Gastrocnemius medialis (tissue), 4 donors: ENCODE measurements at regions not wholly inside any gene's neighbourhood (a gene's known extent, or its start where the extent isn't known, plus 50 kb on each side); places are given as distances from the start of the nearest gene placed in this dataset.

ENCODE experiments used
- ATAC-seq, 2 donors: fragments of 150-250 bp; one replicate each; pipeline ENCODE4 v1.9.1; 2016
- DNase-seq, 2 donors: peaks; one replicate each; pipeline ENCODE4 v3.0.0-alpha.2; 2019
- H3K27ac ChIP-seq, 4 donors: fragments of 200-600 bp; sonication (generic); 1 replicate in 1 of 4; 2 replicates in 3 of 4; pipeline ENCODE4 v1.5.1; 2016 to 2018; ENCODE audit warnings: mild to moderate bottlenecking in 2 of 4, moderate library complexity in 1 of 4
- H3K27me3 ChIP-seq, 3 donors: fragments of 200-600 bp; sonication (generic) in 2 of 3; 1 replicate in 1 of 3; 2 replicates in 2 of 3; pipeline versions ENCODE4 v1.5.1 to v1.6.0; 2016 to 2019; ENCODE audit warnings: mild to moderate bottlenecking in 1 of 3, moderate library complexity in 1 of 3
- H3K36me3 ChIP-seq, 2 donors: fragments of 200-600 bp; sonication (generic) in 1 of 2; one replicate each; pipeline ENCODE4 v1.5.1; 2017 to 2018
- H3K4me1 ChIP-seq, 2 donors: fragments of 200-600 bp; sonication (generic) in 1 of 2; one replicate each; pipeline ENCODE4 v1.5.1; 2016 to 2017; ENCODE audit warnings: mild to moderate bottlenecking in 2 of 2
- H3K4me3 ChIP-seq, 4 donors: fragments of 200-600 bp; sonication (generic) in 3 of 4; 1 replicate in 1 of 4; 2 replicates in 3 of 4; pipeline ENCODE4 v1.5.1; 2016 to 2019; ENCODE audit warnings: mild to moderate bottlenecking in 2 of 4
- H3K9me3 ChIP-seq, 3 donors: fragments of 200-600 bp; sonication (generic) in 2 of 3; 1 replicate in 1 of 3; 2 replicates in 2 of 3; pipeline ENCODE4 v1.5.1; 2016 to 2019
- CTCF ChIP-seq, 5 experiments: fragments of 450-650 bp in 3 of 5; fragments of 200-600 bp in 2 of 5; sonication (generic) in 2 of 5; IDR thresholded peaks in 4 of 5; conservative IDR thresholded peaks in 1 of 5; 1 replicate in 4 of 5; 2 replicates in 1 of 5; pipeline ENCODE4 v1.5.1; 2016 to 2019; ENCODE audit warnings: antibody characterized with exemption in 5 of 5, mild to moderate bottlenecking in 3 of 5, moderate library complexity in 3 of 5
- POLR2A ChIP-seq, 2 donors: fragments of 450-650 bp; IDR thresholded peaks; one replicate each; pipeline ENCODE4 v1.6.1; 2017; ENCODE audit warnings: antibody characterized with exemption in 2 of 2, mild to moderate bottlenecking in 2 of 2, moderate library complexity in 2 of 2
- in situ Hi-C, 4 donors: fragments of 200-750 bp; cut with MboI; loops; one replicate each; pipeline versions ENCODE4 v1.15.0 to v1.8.0; 2017; ENCODE audit warnings: low sequenced_read_pairs in 4 of 4
- intact Hi-C: fragments of 100-400 bp; cut with DNase I; formaldehyde crosslinking; loops from one replicate; pipeline ENCODE4 v1.15.1; 2023; ENCODE audit warnings: low total_unique reads

GRCh38 chr14:35940291-35940690, 114.2 kb downstream of the BRMS1L start:
- no peak overlapping the region for H3K27ac ChIP-seq
- in situ Hi-C loops = no loop called here
- intact Hi-C loops = no loop called here
- no peaks in the 10 kb centered on the region for H3K4me1 ChIP-seq
- no peak overlapping the region for H3K4me3 ChIP-seq
- no peaks in the 10 kb centered on the region for H3K36me3 ChIP-seq
- ATAC-seq (no peak), DNase-seq (no peak)
- H3K9me3 ChIP-seq = no peaks in the 10 kb centered on the region
- no peak for TF ChIP-seq CTCF (IDR thresholded peaks at IDR 0.05 in 4 of 5, conservative IDR thresholded peaks at IDR 0.05 in 1 of 5)
- TF ChIP-seq POLR2A (IDR thresholded peaks at IDR 0.05) = no peak
- no peaks in the 10 kb centered on the region for H3K27me3 ChIP-seq

GRCh38 chr14:35938770-35939169, 112.6 kb downstream of the BRMS1L start:
- no peaks in the 10 kb centered on the region for H3K36me3 ChIP-seq
- in situ Hi-C loops (no loop called here), intact Hi-C loops (no loop called here)
- H3K4me1 ChIP-seq = no peaks in the 10 kb centered on the region
- H3K27me3 ChIP-seq = no peaks in the 10 kb centered on the region
- no peak overlapping the region for H3K4me3 ChIP-seq
- no peak for DNase-seq
- no peak overlapping the region for H3K27ac ChIP-seq
- TF ChIP-seq POLR2A (IDR thresholded peaks at IDR 0.05) = no peak
- TF ChIP-seq CTCF (IDR thresholded peaks at IDR 0.05 in 4 of 5, conservative IDR thresholded peaks at IDR 0.05 in 1 of 5) = no peak
- H3K9me3 ChIP-seq = no peaks in the 10 kb centered on the region
- no peak for ATAC-seq

- in situ Hi-C loops = no loop called here
Measured at GRCh38 chr14:35934499-35934898, 108.4 kb downstream of the BRMS1L start.

DNA sequence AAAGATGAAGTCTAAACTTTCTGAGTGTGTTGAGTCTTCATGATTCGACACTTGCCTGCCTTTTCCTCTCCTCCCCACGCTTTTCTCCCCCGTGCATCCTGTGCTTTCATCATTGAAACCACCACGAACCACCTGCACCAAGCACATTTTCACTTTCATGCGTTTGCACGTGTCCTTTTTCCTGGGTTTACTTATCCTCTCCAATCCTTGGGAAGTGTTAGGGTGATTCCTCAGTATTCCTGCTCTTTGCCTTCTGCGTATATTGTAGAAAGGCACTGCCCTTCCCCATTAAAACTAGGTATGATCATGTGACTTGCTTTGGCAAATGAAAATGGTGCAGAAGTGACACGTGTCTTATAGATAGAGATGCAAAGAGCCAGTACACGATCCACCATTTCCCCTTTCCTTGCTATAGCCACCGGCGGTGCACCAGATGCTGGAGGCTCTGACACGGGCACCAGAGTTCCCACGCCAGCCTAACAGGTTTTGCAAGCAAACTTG, 106.6 kb downstream of the BRMS1L start:
- no peaks in the 10 kb centered on the region for H3K36me3 ChIP-seq
- H3K9me3 ChIP-seq = no peaks in the 10 kb centered on the region
- no peak for DNase-seq
- in situ Hi-C loops = no loop called here
- no peak overlapping the region for H3K4me3 ChIP-seq
- TF ChIP-seq POLR2A (IDR thresholded peaks at IDR 0.05) (no peak), CTCF (IDR thresholded peaks at IDR 0.05 in 4 of 5, conservative IDR thresholded peaks at IDR 0.05 in 1 of 5) (no peak)
- no peaks in the 10 kb centered on the region for H3K27me3 ChIP-seq
- no peak overlapping the region for H3K27ac ChIP-seq
- ATAC-seq = no peak
- intact Hi-C loops = no loop called here
- H3K4me1 ChIP-seq = no peaks in the 10 kb centered on the region

More at GRCh38 chr14:35934499-35934898, 108.4 kb downstream of the BRMS1L start:
- DNase-seq (no peak), ATAC-seq (no peak)
- no peaks in the 10 kb centered on the region for H3K27me3 ChIP-seq
- no peaks in the 10 kb centered on the region for H3K36me3 ChIP-seq
- TF ChIP-seq CTCF (IDR thresholded peaks at IDR 0.05 in 4 of 5, conservative IDR thresholded peaks at IDR 0.05 in 1 of 5) (no peak), POLR2A (IDR thresholded peaks at IDR 0.05) (no peak)
- intact Hi-C loops = no loop called here
- no peaks in the 10 kb centered on the region for H3K4me1 ChIP-seq
- H3K4me3 ChIP-seq = no peak overlapping the region
- H3K27ac ChIP-seq = no peak overlapping the region
- no peaks in the 10 kb centered on the region for H3K9me3 ChIP-seq

GRCh38 chr14:35932136-35932535, 106.0 kb downstream of the BRMS1L start:
- Histone ChIP-seq H3K4me3 (no peak overlapping the region), H3K27me3 (no peaks in the 10 kb centered on the region), H3K36me3 (no peaks in the 10 kb centered on the region), H3K4me1 (no peaks in the 10 kb centered on the region), H3K9me3 (no peaks in the 10 kb centered on the region), H3K27ac (no peak overlapping the region)
- intact Hi-C loops (no loop called here), in situ Hi-C loops (no loop called here)
- ATAC-seq = no peak
- DNase-seq = no peak
- TF ChIP-seq POLR2A (IDR thresholded peaks at IDR 0.05) (no peak), CTCF (IDR thresholded peaks at IDR 0.05 in 4 of 5, conservative IDR thresholded peaks at IDR 0.05 in 1 of 5) (no peak)
